Colonic mucosa (tissue), 4 donors: ENCODE measurements at regions not wholly inside any gene's neighbourhood (a gene's known extent, or its start where the extent isn't known, plus 50 kb on each side); places are given as distances from the start of the nearest gene placed in this dataset.

Experiments
- DNase-seq: peaks from one replicate; pipeline ENCODE4 v3.0.0-alpha.2; 2020
- H3K27ac ChIP-seq: fragments of 200-600 bp; one replicate; pipeline ENCODE4 v1.8.0; 2021
- H3K27me3 ChIP-seq: fragments of 200-600 bp; one replicate; pipeline ENCODE4 v1.8.0; 2021
- H3K36me3 ChIP-seq: fragments of 200-600 bp; one replicate; pipeline ENCODE4 v1.8.0; 2021
- H3K4me1 ChIP-seq: fragments of 200-600 bp; one replicate; pipeline ENCODE4 v1.8.0; 2021; ENCODE audit warnings: mild to moderate bottlenecking
- H3K4me3 ChIP-seq: fragments of 200-600 bp; one replicate; pipeline ENCODE4 v1.8.0; 2021
- H3K9ac ChIP-seq, 2 donors: one replicate each; pipeline ENCODE4 v1.7.0; 2013; ENCODE audit warnings: control low read depth in 2 of 2, low read depth in 2 of 2, low read length in 2 of 2
- H3K9me3 ChIP-seq: fragments of 200-600 bp; one replicate; pipeline ENCODE4 v1.8.0; 2021
- CTCF ChIP-seq: fragments of 200-600 bp; IDR thresholded peaks from one replicate; pipeline ENCODE4 v1.8.0; 2022; ENCODE audit warnings: antibody characterized with exemption, mild to moderate bottlenecking
- intact Hi-C: fragments of 100-400 bp; cut with DNase I; formaldehyde crosslinking; loops from one replicate; pipeline ENCODE4 v1.14.1; 2022
- donor health status: healthy.
- donor health status: DM: no; HTN: no; CAD: no.
- donor health status: DM: no; HTN: no; CAD: no.

GRCh38 chr5:39712316-39713249 is 287.8 kb upstream of the DAB2 start:
- Histone ChIP-seq H3K9ac (no peak overlapping the region), H3K4me1 (no peaks in the 10 kb centered on the region), H3K27ac (no peak overlapping the region), H3K9me3 (no peaks in the 10 kb centered on the region), H3K27me3 (no peaks in the 10 kb centered on the region), H3K4me3 (no peak overlapping the region), H3K36me3 (no peaks in the 10 kb centered on the region)
- DNase-seq = no peak
- TF ChIP-seq CTCF = no peak
- intact Hi-C loops = loop anchor here (5.0 to 10.0 kb wide), 3 partner anchors 232 to 1022 kb away; no protein-coding TSS in a partner anchor

GRCh38 chr5:39711821-39712220 is 287.0 kb upstream of the DAB2 start:
- no peak for DNase-seq

GRCh38 chr5:39709032-39709431 is 284.3 kb upstream of the DAB2 start:
- H3K4me3 ChIP-seq = no peak overlapping the region
- DNase-seq = no peak
- no peaks in the 10 kb centered on the region for H3K36me3 ChIP-seq
- intact Hi-C loops = no loop called here
- H3K9me3 ChIP-seq = no peaks in the 10 kb centered on the region
- no peak overlapping the region for H3K27ac ChIP-seq
- H3K4me1 ChIP-seq = no peaks in the 10 kb centered on the region
- H3K27me3 ChIP-seq = no peaks in the 10 kb centered on the region
- no peak for TF ChIP-seq CTCF
- H3K9ac ChIP-seq = no peak overlapping the region

More at GRCh38 chr5:39711821-39712220, 287.0 kb upstream of the DAB2 start:
- Histone ChIP-seq H3K4me3 (no peak overlapping the region), H3K9me3 (no peaks in the 10 kb centered on the region), H3K27ac (no peak overlapping the region), H3K36me3 (no peaks in the 10 kb centered on the region), H3K27me3 (no peaks in the 10 kb centered on the region), H3K4me1 (no peaks in the 10 kb centered on the region), H3K9ac (no peak overlapping the region)
- intact Hi-C loops = loop anchor here (5.0 to 10.0 kb wide), 3 partner anchors 233 to 1023 kb away; no protein-coding TSS in a partner anchor
- TF ChIP-seq CTCF = no peak

- H3K9me3 ChIP-seq = no peaks in the 10 kb centered on the region
- H3K36me3 ChIP-seq = no peaks in the 10 kb centered on the region
- H3K4me3 ChIP-seq = no peak overlapping the region
- H3K4me1 ChIP-seq = no peaks in the 10 kb centered on the region
- no peaks in the 10 kb centered on the region for H3K27me3 ChIP-seq
- DNase-seq = no peak
- H3K9ac ChIP-seq = no peak overlapping the region
- intact Hi-C loops = no loop called here
- no peak for TF ChIP-seq CTCF
- no peak overlapping the region for H3K27ac ChIP-seq
Measured at GRCh38 chr5:39702928-39703327, 278.1 kb upstream of the DAB2 start.

GRCh38 chr5:39700523-39700922 is 275.7 kb upstream of the DAB2 start:
- H3K27ac ChIP-seq = no peak overlapping the region
- H3K4me1 ChIP-seq = no peaks in the 10 kb centered on the region
- H3K4me3 ChIP-seq = no peak overlapping the region
- H3K9me3 ChIP-seq = no peaks in the 10 kb centered on the region
- no peaks in the 10 kb centered on the region for H3K36me3 ChIP-seq
- no peaks in the 10 kb centered on the region for H3K27me3 ChIP-seq
- DNase-seq = no peak
- no peak overlapping the region for H3K9ac ChIP-seq
- intact Hi-C loops = no loop called here
- TF ChIP-seq CTCF = no peak
